ENCODE measurements at regions not wholly inside any gene's neighbourhood (a gene's known extent, or its start where the extent isn't known, plus 50 kb on each side); places are given as distances from the start of the nearest gene placed in this dataset.
"Not testable (repeated sequence)": the region's sequence is repeated elsewhere in the genome, so short reads cannot be mapped to it uniquely, and the experiment has no call there.

DNA sequence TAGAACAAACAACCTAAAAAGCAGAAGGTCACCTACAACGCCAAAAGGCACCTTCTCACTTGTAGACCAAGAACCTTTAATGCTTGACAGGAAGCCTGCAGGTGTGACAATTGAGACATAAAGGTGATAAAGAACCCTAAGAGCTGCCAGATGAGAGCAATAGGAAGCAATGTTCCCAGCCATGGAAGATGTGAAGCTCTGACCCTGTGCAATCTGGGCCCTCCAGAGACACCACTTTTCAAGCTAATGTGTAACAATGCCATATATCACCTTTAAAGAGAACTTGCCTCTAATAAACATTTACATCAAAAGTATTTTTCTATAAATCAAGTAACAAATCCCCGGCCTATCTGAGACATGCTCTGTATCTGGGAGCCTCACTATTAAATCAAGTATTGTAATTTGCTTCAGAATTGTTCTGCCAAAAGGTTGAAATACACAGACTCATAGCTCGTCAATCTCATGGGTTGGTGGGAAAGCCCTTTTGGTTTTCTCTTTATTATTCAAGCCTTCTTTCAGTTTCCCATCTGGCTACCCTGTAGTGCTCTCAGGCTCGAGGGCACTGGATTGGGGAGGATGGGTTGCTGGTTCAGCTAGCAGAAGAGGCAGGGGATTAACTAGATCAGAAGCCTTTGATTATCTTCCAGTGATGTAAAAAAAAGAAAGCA lies 368.9 kb downstream of the BUD13 start:
- FAIRE-seq: no peak

DNA sequence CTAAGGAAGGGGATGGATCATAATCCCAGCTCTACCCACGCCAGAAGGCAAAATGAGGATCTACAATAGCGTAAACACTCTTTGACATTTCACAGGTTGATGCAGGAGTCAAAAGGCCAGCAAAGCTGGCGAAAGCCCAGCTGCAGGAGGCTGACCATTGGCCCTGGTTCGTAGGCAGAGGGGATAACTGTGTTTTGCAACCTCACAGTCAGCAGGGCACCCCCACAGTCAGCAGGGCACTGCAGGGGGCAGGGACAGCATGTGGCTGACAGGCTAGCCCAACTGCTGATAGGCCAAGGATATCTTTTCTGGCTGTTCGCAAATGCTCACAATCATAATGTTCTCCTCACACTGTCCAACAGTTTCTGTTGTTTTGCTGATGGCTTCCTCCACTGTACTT lies 372.7 kb downstream of the BUD13 start:
- no peak for FAIRE-seq

DNA sequence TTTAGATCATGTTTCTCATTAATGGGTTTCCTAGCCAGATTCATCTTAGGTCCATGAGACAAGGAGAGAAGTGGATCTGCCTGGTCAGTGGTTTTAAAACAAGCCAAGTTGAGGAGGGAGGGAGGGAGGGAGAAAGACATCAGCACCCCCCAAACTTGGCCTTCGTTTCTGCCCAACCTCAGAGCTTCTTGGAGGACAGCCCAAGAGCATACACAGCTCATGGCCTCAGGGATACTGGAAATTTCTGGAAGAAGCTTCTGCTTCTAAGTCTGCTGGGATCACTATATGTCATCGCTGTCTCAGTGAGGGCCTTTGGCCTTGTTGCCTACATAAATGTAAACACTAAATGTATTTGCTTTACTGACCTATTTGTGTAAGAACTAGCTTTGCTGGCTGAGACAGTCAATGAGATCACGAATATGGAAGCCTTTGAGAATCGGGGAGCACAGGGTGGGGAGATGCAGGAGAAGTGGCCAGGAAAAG lies 375.1 kb downstream of the BUD13 start:
- FAIRE-seq: no peak

GRCh38 chr11:116396331-116396730 lies 376.5 kb downstream of the BUD13 start:
- no peak for FAIRE-seq

DNA sequence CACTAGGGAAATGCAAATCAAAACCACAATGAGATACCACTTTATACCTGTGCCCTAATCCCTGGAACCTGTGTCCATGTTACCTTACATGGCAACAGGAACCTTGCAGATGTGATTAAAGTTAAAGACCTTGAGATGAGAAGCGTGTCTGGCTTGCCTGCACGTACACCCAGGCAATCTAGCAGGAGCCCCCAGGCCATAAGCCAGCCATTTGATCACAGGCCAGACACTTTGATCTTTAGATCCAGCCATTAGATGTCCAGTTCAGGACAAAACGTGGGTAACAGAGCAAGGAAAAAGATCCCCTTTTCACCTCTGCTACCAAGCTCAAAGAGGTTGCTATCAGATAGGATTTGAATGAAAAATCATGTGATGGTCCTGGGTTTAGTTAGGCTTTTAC lies 378.8 kb downstream of the BUD13 start:
- FAIRE-seq: no peak

- no peak for FAIRE-seq
Measured at GRCh38 chr11:116390963-116391362, 381.8 kb downstream of the BUD13 start.

DNA sequence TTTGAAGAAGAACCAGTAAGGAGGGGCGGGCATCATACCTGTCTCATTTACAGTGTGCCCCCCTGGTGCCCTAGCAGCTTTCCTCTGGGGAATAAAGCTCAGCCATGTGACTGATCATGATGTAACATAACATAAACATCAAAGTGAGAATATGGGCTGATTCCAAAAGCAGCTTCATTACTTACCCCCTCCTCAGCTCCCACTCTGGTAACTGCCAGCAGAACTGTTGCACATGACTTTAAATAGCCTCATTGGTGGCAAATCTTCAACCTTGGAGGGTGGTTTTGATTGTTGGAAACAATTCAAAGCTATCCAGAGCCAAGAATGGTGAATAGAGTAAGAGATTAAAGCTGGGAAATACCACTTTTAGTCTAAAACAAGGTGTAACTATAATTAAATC lies 384.6 kb downstream of the BUD13 start:
- FAIRE-seq: no peak

GRCh38 chr11:116387641-116388040 lies 385.1 kb downstream of the BUD13 start:
- FAIRE-seq: no peak

DNA sequence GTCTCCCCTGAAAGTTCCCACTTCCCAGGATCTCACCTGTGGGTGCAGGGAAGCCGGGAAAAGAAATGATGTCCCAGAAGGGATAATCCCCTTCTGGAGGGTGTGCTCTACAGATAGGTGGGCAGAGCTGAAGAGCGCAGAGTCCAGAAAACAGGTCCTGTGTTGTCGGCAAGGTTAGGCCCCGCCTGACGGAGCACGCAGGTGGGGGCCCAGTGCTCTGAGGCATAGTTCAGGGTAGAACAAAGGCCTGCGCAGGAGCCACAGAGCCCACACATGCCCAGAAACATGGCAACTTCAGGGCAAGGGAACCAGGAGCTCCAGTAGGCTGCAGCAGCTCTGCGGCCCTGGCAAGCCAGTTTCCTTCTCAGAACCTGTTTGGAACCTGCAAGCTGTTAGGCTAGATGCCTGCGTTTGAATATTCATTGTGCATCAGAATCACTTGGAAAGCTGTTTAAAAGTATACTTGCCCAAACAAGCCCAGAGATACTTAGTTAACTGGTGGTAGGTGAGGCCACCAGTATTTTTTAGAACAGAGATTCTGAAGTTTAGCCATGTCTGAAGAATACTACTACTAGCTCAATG lies 386.6 kb downstream of the BUD13 start:
- no peak for FAIRE-seq

- no peak for FAIRE-seq
Measured at GRCh38 chr11:116384876-116385275, 387.9 kb downstream of the BUD13 start.

DNA sequence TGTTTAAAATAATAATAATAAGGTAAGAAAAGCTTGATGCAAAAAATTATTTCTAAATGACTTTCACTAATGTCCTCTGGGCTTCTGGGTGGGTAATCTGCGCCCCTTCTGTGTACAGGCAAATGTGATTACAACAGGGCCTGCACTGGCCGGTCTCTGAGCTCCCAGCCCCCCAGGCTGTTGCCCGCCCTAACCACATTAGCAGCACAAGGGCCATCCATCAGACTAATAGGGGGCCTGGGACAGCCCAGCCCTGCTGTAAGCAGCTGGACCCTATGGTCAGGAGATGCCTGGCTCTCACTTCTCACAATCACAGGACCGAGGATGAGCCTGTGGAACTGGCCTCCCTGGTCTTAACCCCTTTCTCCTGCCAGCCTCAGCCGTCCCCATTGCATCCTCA lies 388.4 kb downstream of the BUD13 start:
- no peak for FAIRE-seq

DNA sequence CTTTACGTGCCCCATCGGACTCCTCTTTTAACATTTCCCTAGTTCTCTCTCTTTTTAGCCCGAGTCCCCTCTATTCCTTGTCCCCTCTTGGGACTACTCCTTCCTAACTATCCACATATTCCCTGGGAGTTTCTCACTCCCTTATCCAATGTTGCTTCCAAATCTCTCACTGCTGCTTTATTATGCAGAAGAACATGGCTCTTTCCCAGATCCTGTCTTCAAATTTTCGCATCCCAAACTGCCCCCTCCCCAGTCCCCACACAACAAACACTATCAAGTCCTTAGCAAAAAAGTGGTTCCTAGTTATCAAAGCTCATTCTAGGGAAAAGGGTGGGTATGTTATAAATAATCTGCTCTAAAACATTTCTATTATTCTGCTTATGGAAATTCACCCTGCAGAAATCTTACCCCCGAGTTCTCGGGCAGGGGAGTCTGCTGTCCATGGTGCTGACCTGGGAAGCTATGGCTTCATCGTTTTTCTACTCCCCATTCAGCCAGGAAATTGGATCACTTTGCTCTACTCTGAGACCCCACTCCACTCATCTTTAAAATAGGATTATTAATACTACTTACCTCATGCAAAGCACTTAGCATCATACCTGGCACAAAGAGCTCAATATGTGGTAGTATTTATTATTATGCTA lies 393.5 kb downstream of the BUD13 start:
- no peak for FAIRE-seq

DNA sequence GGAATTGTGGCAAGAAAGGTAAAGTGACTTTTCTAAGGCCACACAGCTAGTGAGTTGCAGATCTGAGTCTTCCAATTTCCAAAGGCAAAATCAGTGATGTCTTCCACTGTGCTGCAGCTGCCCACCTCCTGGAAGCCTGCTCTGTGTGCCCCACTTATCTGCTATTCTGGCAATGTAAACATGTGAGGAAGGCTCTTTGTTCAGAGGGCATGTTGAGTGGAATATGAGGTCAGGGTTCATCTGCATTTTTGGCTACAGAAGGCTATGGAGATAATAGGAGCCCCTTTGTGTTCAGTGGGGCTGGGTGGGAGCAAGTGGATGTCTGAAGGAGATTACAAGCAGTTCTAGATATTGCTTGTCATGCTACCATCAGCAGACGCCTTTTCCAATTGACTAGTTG lies 396.2 kb downstream of the BUD13 start:
- no peak for FAIRE-seq

DNA sequence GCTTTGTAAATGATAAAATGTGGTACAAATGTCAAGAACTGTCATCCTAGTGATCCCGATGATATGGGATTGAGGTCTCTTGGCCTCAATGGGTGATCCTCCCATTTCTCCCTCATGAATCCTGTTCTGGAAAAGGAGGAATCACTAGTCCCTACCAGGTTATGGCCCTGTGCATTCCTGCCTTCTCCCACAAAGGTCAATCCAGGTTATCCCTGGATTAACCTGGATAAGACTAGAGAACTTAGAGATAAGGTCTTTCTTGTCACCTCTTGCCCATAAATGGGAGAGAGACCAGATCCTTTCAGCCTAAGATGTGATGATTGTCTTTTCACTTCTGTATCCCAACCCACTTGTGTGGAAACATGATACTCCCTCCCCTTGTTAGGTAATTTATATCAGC lies 396.7 kb downstream of the BUD13 start:
- no peak for FAIRE-seq

DNA sequence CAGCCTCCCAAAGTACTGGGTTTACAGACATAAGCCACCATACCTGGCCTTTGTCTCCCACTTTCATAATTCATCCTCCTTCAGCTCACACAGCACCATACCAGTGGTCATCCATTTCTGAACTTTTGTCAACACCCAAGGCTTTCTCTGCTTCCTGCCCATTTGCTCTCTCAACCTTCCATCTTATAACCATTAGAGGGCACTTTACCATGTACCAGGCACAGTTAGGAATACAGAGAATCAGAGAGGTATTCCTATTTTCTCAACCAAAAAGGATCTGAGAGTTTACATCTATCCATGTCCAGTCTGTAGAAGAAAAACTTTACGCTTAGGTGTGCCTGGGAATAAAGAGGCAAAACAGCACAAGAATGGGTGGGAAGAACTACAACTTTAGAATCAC lies 397.6 kb downstream of the BUD13 start:
- FAIRE-seq: no peak

- FAIRE-seq: no peak
Measured at GRCh38 chr11:116374085-116374484, 398.7 kb downstream of the BUD13 start.

DNA sequence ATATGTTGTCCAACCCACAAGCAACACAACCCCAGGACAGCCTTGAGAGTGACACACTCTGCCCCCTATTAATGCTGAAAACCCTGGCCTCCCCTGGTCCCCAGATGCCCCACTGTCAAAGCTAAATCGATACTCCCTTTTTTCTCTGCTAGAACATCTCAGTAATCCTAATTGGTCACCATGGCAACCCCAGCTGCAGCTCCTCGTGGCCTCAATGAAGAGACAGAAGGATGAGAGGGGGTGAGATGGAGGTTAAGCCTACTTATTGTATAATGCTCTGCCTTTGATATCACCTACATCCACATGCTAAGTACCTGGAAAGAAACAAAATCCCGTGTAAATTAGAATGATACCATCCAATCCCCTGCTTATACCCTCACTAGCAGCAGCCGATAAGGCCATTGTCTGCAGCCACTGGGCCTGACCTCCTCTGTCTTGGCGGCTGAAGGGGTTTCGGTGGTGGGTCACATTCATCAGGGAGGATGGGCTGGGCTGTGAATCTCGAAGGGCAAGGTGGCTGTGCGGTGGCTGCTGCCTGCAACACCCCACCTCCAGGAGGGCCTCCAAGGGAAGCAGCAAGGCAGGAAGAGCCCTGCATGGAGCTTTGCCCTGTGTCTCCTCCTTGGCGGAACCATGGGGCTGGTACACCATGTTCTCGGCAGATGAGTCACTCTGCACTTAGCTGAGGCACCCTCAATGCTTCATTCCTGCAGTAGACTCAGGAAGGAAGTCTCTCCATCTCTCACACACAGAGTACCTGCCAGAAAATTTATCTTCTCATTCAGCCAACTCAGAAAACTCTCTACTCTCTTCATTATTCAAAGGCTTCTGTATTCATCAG lies 399.5 kb downstream of the BUD13 start:
- FAIRE-seq: no peak

- no peak for FAIRE-seq
Measured at GRCh38 chr11:116371146-116371545, 401.6 kb downstream of the BUD13 start.

GRCh38 chr11:116368784-116369183 lies 404.0 kb downstream of the BUD13 start:
- no peak for FAIRE-seq

DNA sequence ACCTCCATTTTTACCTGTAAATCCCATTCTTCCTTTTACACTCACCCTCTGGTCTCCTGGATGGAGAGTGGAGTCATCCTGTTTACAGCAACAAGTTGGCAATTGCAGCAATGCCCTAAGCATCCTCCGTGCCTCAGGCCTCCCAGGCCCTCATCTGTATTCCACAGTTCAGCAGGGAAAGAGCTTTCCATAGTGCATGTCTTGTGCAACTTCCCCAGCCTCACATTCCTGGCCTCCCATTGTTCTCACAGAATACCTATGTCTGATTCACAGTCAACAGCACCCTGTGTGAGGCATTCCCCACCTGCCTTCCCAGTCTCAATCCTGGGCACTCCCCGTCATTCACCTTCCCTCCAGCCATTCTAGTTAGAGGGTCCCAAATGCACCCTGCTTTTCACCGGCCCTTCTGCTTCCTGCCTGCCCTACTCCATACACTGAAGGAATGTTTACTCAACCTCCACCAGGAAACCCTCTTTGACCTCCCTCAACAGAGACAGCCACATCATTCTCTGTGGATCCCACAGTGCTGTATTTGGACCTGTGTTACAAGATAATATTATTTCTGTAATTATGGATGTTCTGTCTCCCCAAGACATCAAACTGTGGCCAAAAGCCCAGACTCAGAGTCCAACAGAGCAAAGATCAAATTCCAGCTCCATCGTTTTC lies 405.7 kb downstream of the BUD13 start:
- FAIRE-seq: no peak

DNA sequence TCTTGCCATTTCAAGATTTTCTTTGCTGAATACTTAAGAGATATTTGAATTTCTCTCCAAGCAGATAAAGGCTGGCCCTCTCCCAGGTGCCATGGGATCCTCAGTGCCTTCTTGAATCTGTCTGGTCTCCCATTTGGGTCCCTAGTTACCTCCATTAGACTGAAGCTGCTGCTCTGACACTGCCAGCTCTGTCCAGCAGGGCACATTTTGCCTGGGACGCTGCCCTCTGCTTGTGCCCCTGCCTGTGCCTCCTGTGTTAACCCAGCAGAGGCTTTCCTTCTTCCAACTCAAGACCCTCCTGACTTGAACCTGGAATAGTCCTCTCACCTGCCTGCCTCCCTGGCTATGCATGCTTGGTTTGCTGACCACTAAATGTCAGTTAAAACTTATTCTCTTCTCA lies 406.3 kb downstream of the BUD13 start:
- FAIRE-seq: no peak

DNA sequence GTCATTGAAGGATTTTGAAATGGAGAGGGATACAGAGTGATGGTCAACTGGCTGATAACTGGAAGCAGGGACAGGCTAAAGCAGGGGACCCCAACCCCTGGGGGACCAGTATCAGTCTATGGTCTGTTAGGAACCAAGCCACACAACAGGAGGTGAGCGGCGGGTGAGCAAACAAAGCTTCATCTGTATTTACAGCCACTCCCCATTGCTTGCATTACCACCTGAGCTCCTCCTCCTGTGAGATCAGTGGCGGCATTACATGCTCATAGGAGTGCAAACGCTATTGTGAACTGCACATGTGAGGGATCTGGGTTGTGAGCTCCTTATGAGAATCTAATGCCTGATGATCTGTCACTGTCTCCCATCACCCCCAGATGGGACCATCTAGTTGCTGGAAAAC lies 407.9 kb downstream of the BUD13 start:
- not testable (repeated sequence) for FAIRE-seq

- no peak for FAIRE-seq
Measured at GRCh38 chr11:116364348-116364747, 408.4 kb downstream of the BUD13 start.

All from colon (tissue), 2 donors.